WTC11 (cell line): ENCODE measurements at regions not wholly inside any gene's neighbourhood (a gene's known extent, or its start where the extent isn't known, plus 50 kb on each side); places are given as distances from the start of the nearest gene placed in this dataset.

Experiments used
- CTCF ChIP-seq: fragments of 200-600 bp; IDR thresholded peaks from 2 replicates; pipeline ENCODE4 v1.8.0; 2022; ENCODE audit warnings: antibody characterized with exemption
- ZNF138 ChIP-seq: sonication (generic); formaldehyde crosslinking; conservative IDR thresholded peaks from 2 replicates; pipeline ENCODE4 v1.8.1; 2022; ENCODE audit warnings: mild to moderate bottlenecking, moderate library complexity, missing genetic modification reagents
- ZNF671 ChIP-seq: fragments of 250-450 bp; sonication (Bioruptor Pico); IDR thresholded peaks from 2 replicates; pipeline ENCODE4 v1.8.0; 2021; ENCODE audit warnings: mild to moderate bottlenecking
- ZSCAN18 ChIP-seq: fragments of 250-450 bp; sonication (Bioruptor Pico); IDR thresholded peaks from 2 replicates; pipeline ENCODE4 v2.1.2; 2022; ENCODE audit warnings: mild to moderate bottlenecking, moderate library complexity

GRCh38 chrX:44092778-44093177, 119.6 kb upstream of the NDP start:
- TF ChIP-seq ZNF671 (CRISPR knock-in tag) (no peak), CTCF (no peak), ZSCAN18 (CRISPR knock-in tag) (no peak), ZNF138 (CRISPR knock-in tag) (no peak)
